ENCODE measurements at regions not wholly inside any gene's neighbourhood (a gene's known extent, or its start where the extent isn't known, plus 50 kb on each side); places are given as distances from the start of the nearest gene placed in this dataset.

GRCh38 chr7:157475095-157475494 lies 138.3 kb downstream of the DNAJB6 start:
- H4K20me1 ChIP-seq (ENCODE audit: insufficient read depth, low read length, poor library complexity, severe bottlenecking) = no peaks in the 10 kb centered on the region
- H3K9me3 ChIP-seq (ENCODE audit: insufficient read depth, low read depth, low read length) = 0 out of 2 replicates have a peak, but pooled peaks cover 5% of the 10 kb centered on the region
- H3K36me3 ChIP-seq (ENCODE audit: insufficient read depth, low read length) = no peaks in the 10 kb centered on the region
- no peaks in the 10 kb centered on the region for H3K27me3 ChIP-seq (ENCODE audit: insufficient read depth, low read length, poor library complexity, severe bottlenecking)
- H3K79me2 ChIP-seq (ENCODE audit: insufficient read depth, low read length) = no peaks in the 10 kb centered on the region
- H3F3A ChIP-seq (ENCODE audit: low read depth) = no peaks in the 10 kb centered on the region
- no peak overlapping the region for H3K4me3 ChIP-seq (ENCODE audit: low read length, poor library complexity, severe bottlenecking)
- no peak overlapping the region for H2AFZ ChIP-seq (ENCODE audit: low read length)
- no peaks in the 10 kb centered on the region for H3K9me2 ChIP-seq (replicated peaks; ENCODE audit: low read depth, low read length)
- no peak overlapping the region for H3K4me2 ChIP-seq (ENCODE audit: low read depth, low read length, poor library complexity, severe bottlenecking)
- no peak for TF ChIP-seq EZH2phosphoT487 (IDR thresholded peaks at IDR 0.05; ENCODE audit: borderline replicate concordance)
- TF ChIP-seq, protein P1, sequence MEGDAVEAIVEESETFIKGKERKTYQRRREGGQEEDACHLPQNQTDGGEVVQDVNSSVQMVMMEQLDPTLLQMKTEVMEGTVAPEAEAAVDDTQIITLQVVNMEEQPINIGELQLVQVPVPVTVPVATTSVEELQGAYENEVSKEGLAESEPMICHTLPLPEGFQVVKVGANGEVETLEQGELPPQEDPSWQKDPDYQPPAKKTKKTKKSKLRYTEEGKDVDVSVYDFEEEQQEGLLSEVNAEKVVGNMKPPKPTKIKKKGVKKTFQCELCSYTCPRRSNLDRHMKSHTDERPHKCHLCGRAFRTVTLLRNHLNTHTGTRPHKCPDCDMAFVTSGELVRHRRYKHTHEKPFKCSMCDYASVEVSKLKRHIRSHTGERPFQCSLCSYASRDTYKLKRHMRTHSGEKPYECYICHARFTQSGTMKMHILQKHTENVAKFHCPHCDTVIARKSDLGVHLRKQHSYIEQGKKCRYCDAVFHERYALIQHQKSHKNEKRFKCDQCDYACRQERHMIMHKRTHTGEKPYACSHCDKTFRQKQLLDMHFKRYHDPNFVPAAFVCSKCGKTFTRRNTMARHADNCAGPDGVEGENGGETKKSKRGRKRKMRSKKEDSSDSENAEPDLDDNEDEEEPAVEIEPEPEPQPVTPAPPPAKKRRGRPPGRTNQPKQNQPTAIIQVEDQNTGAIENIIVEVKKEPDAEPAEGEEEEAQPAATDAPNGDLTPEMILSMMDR (conservative IDR thresholded peaks at IDR 0.05; ENCODE audit: low read length) = no peak
- no peak overlapping the region for H3K9ac ChIP-seq (ENCODE audit: low read depth, low read length, poor library complexity, severe bottlenecking)
- H3K4me1 ChIP-seq (ENCODE audit: insufficient read depth, low read length, poor library complexity, severe bottlenecking) = no peaks in the 10 kb centered on the region

- Histone ChIP-seq H4K20me1 (ENCODE audit: insufficient read depth, low read length, poor library complexity, severe bottlenecking) (no peaks in the 10 kb centered on the region), H2AFZ (ENCODE audit: low read length) (no peak overlapping the region), H3F3A (ENCODE audit: low read depth) (no peaks in the 10 kb centered on the region), H3K4me2 (ENCODE audit: low read depth, low read length, poor library complexity, severe bottlenecking) (no peak overlapping the region), H3K4me3 (ENCODE audit: low read length, poor library complexity, severe bottlenecking) (no peak overlapping the region), H3K27me3 (ENCODE audit: insufficient read depth, low read length, poor library complexity, severe bottlenecking) (no peaks in the 10 kb centered on the region), H3K36me3 (ENCODE audit: insufficient read depth, low read length) (no peaks in the 10 kb centered on the region), H3K9me3 (ENCODE audit: insufficient read depth, low read depth, low read length) (0 out of 2 replicates have a peak, but pooled peaks cover 5% of the 10 kb centered on the region), H3K4me1 (ENCODE audit: insufficient read depth, low read length, poor library complexity, severe bottlenecking) (no peaks in the 10 kb centered on the region), H3K9ac (ENCODE audit: low read depth, low read length, poor library complexity, severe bottlenecking) (no peak overlapping the region), H3K9me2 (replicated peaks; ENCODE audit: low read depth, low read length) (no peaks in the 10 kb centered on the region), H3K79me2 (ENCODE audit: insufficient read depth, low read length) (no peaks in the 10 kb centered on the region)
- TF ChIP-seq EZH2phosphoT487 (IDR thresholded peaks at IDR 0.05; ENCODE audit: borderline replicate concordance) = no peak
- TF ChIP-seq, protein P1 (conservative IDR thresholded peaks at IDR 0.05; ENCODE audit: low read length) = no peak
Observed at GRCh38 chr7:157475601-157476000, 138.8 kb downstream of the DNAJB6 start.

DNA sequence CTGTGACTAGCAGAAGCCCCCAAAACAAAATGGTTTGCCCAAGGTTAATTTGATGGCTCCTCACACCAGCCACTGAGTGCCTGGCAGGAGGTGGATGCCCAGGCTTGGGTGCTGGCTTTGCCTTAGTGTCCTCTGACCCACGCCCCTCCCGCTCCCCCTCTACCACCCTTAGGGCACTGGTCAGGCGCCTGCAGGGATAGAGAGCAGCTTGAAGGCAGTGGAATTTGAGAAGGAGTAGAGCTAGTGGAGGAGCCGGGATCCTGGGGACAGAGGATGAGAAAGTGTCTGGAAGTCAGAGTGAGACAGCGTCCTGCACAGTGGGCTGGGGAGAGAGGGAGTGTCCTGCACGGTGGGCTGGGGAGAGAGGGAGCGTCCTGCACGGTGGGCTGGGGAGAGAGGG lies 139.4 kb downstream of the DNAJB6 start:
- Histone ChIP-seq H3K9ac (ENCODE audit: low read depth, low read length, poor library complexity, severe bottlenecking) (no peak overlapping the region), H3K9me3 (ENCODE audit: insufficient read depth, low read depth, low read length) (0 out of 2 replicates have a peak, but pooled peaks cover 5% of the 10 kb centered on the region)
- TF ChIP-seq EZH2phosphoT487 (IDR thresholded peaks at IDR 0.05; ENCODE audit: borderline replicate concordance) = no peak
- TF ChIP-seq, protein P1 (conservative IDR thresholded peaks at IDR 0.05; ENCODE audit: low read length) = no peak

More for the DNA sequence above, 139.4 kb downstream of the DNAJB6 start:
- Histone ChIP-seq H3K79me2 (ENCODE audit: insufficient read depth, low read length) (no peaks in the 10 kb centered on the region), H3K4me3 (ENCODE audit: low read length, poor library complexity, severe bottlenecking) (no peak overlapping the region), H3F3A (ENCODE audit: low read depth) (no peaks in the 10 kb centered on the region), H3K27me3 (ENCODE audit: insufficient read depth, low read length, poor library complexity, severe bottlenecking) (no peaks in the 10 kb centered on the region), H3K9me2 (replicated peaks; ENCODE audit: low read depth, low read length) (no peaks in the 10 kb centered on the region), H3K4me1 (ENCODE audit: insufficient read depth, low read length, poor library complexity, severe bottlenecking) (no peaks in the 10 kb centered on the region), H4K20me1 (ENCODE audit: insufficient read depth, low read length, poor library complexity, severe bottlenecking) (no peaks in the 10 kb centered on the region), H3K36me3 (ENCODE audit: insufficient read depth, low read length) (no peaks in the 10 kb centered on the region), H3K4me2 (ENCODE audit: low read depth, low read length, poor library complexity, severe bottlenecking) (no peak overlapping the region), H2AFZ (ENCODE audit: low read length) (no peak overlapping the region)

Data from Loucy (cell line).